Hepatocyte (in vitro differentiated cells): ENCODE measurements at regions not wholly inside any gene's neighbourhood (a gene's known extent, or its start where the extent isn't known, plus 50 kb on each side); places are given as distances from the start of the nearest gene placed in this dataset.

Experiments
- CTCF ChIP-seq: fragments of 200-600 bp; sonication (generic); IDR thresholded peaks from 2 replicates; pipeline ENCODE4 v1.5.1; 2016; ENCODE audit warnings: antibody characterized with exemption, mild to moderate bottlenecking; ENCODE audit not compliant: poor library complexity
- EZH2 ChIP-seq: fragments of 200-600 bp; sonication (generic); IDR thresholded peaks from 2 replicates; pipeline ENCODE4 v1.6.1; 2016; ENCODE audit warnings: antibody characterized with exemption, mild to moderate bottlenecking, borderline replicate concordance
- EZH2phosphoT487 ChIP-seq: fragments of 200-600 bp; sonication (generic); IDR thresholded peaks from one replicate; pipeline ENCODE4 v1.6.1; 2018; ENCODE audit warnings: antibody characterized with exemption, mild to moderate bottlenecking, low read depth, moderate library complexity; ENCODE audit not compliant: unreplicated experiment, severe bottlenecking

GRCh38 chr9:73871636-73872035, 625.5 kb upstream of the RORB start:
- TF ChIP-seq CTCF (no peak), EZH2 (no peak), EZH2phosphoT487 (no peak)
